MM.1S (cell line): ENCODE measurements at regions not wholly inside any gene's neighbourhood (a gene's known extent, or its start where the extent isn't known, plus 50 kb on each side); places are given as distances from the start of the nearest gene placed in this dataset.

Experiments
- DNase-seq: peaks from one replicate; pipeline ENCODE4 v3.0.0-alpha.2; 2015
- H2AFZ ChIP-seq: fragments of 300-600 bp; sonication (generic); 2 replicates; pipeline ENCODE4 v1.6.0; 2016; ENCODE audit warnings: antibody characterized with exemption, low read length
- H3F3A ChIP-seq: fragments of 300-600 bp; sonication (generic); 2 replicates; pipeline ENCODE4 v1.6.1; 2016; ENCODE audit warnings: mild to moderate bottlenecking, antibody characterized with exemption, low read length, moderate library complexity, mixed read lengths; ENCODE audit not compliant: insufficient read depth
- H3K27ac ChIP-seq: fragments of 300-600 bp; sonication (generic); 2 replicates; pipeline ENCODE4 v1.5.1; 2016; ENCODE audit warnings: mild to moderate bottlenecking, low read length
- H3K27me3 ChIP-seq: fragments of 300-600 bp; sonication (generic); replicated peaks from 2 replicates; pipeline ENCODE4 v1.6.0; 2016; ENCODE audit warnings: low read length; ENCODE audit not compliant: insufficient read depth
- H3K36me3 ChIP-seq: fragments of 300-600 bp; sonication (generic); replicated peaks from 2 replicates; pipeline ENCODE4 v1.6.1; 2016; ENCODE audit warnings: mild to moderate bottlenecking, low read length, mixed read lengths; ENCODE audit not compliant: insufficient read depth
- H3K4me1 ChIP-seq: fragments of 300-600 bp; sonication (generic); 2 replicates; pipeline ENCODE4 v1.6.1; 2016; ENCODE audit warnings: low read length, mixed read lengths
- H3K4me2 ChIP-seq: fragments of 300-600 bp; sonication (generic); 2 replicates; pipeline ENCODE4 v1.6.0; 2016; ENCODE audit warnings: low read depth, low read length
- H3K4me3 ChIP-seq: fragments of 300-600 bp; sonication (generic); 2 replicates; pipeline ENCODE4 v1.5.1; 2016; ENCODE audit warnings: low read length, mixed read lengths
- H3K79me2 ChIP-seq: fragments of 300-600 bp; sonication (generic); 2 replicates; pipeline ENCODE4 v1.6.1; 2016; ENCODE audit warnings: mixed run types, low read length, mixed read lengths
- H3K9ac ChIP-seq: fragments of 300-600 bp; sonication (generic); 2 replicates; pipeline ENCODE4 v1.6.1; 2016; ENCODE audit warnings: low read length, mixed read lengths
- H3K9me2 ChIP-seq: fragments of 300-600 bp; sonication (generic); replicated peaks from 2 replicates; pipeline ENCODE4 v1.6.1; 2016; ENCODE audit warnings: mild to moderate bottlenecking, low read length, mixed read lengths; ENCODE audit not compliant: insufficient read depth
- H3K9me3 ChIP-seq: fragments of 300-600 bp; sonication (generic); replicated peaks from 2 replicates; pipeline ENCODE4 v1.6.1; 2016; ENCODE audit warnings: mild to moderate bottlenecking, low read length, mixed read lengths; ENCODE audit not compliant: insufficient read depth
- H4K20me1 ChIP-seq: fragments of 300-600 bp; sonication (generic); 2 replicates; pipeline ENCODE4 v1.6.1; 2016; ENCODE audit warnings: mild to moderate bottlenecking, low read length, moderate library complexity, mixed read lengths; ENCODE audit not compliant: insufficient read depth
- EZH2 ChIP-seq: fragments of 300-600 bp; sonication (generic); optimal IDR thresholded peaks from 2 replicates; pipeline ENCODE3; 2017; ENCODE audit warnings: low read depth, mild to moderate bottlenecking, antibody characterized with exemption, low read length, mixed read lengths
- EZH2phosphoT487 ChIP-seq: fragments of 300-600 bp; sonication (generic); IDR thresholded peaks from 2 replicates; pipeline ENCODE4 v1.6.1; 2018; ENCODE audit warnings: antibody characterized with exemption, low read length
- TF ChIP-seq, protein P1 (sequence below): fragments of 300-600 bp; sonication (generic); IDR thresholded peaks from 2 replicates; pipeline ENCODE4 v1.5.1; 2016; ENCODE audit warnings: antibody characterized with exemption, low read length, mixed read lengths

DNA sequence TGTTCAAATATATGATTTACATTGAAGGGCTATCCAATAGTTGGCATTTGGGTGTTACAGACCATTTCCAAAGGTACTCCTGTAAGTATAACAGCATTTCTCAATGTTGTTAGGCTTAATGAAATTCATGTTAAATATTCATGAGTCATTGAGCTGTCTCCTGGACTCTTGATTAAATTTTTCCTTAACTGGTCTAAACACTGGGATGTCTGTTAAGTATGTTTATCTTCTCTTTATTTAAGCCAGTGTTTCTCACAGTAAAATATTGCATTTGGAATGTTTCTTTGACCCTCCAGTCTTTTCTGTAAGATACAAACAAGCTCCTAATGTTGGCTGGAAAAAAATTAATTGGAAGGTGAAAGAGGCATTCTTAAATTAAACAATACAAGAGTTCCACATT is 402.5 kb upstream of the HTR2A start:
- Histone ChIP-seq H3K79me2 (no peaks in the 10 kb centered on the region), H4K20me1 (no peaks in the 10 kb centered on the region), H3K9me2 (no peaks in the 10 kb centered on the region), H3K27me3 (no peaks in the 10 kb centered on the region), H2AFZ (no peak overlapping the region), H3F3A (no peaks in the 10 kb centered on the region), H3K36me3 (no peaks in the 10 kb centered on the region), H3K4me3 (no peak overlapping the region), H3K27ac (no peak overlapping the region), H3K9me3 (no peaks in the 10 kb centered on the region), H3K4me1 (no peaks in the 10 kb centered on the region), H3K9ac (no peak overlapping the region), H3K4me2 (no peak overlapping the region)
- no peak for DNase-seq
- no peak for TF ChIP-seq EZH2phosphoT487
- no peak for TF ChIP-seq EZH2
- TF ChIP-seq, protein P1, sequence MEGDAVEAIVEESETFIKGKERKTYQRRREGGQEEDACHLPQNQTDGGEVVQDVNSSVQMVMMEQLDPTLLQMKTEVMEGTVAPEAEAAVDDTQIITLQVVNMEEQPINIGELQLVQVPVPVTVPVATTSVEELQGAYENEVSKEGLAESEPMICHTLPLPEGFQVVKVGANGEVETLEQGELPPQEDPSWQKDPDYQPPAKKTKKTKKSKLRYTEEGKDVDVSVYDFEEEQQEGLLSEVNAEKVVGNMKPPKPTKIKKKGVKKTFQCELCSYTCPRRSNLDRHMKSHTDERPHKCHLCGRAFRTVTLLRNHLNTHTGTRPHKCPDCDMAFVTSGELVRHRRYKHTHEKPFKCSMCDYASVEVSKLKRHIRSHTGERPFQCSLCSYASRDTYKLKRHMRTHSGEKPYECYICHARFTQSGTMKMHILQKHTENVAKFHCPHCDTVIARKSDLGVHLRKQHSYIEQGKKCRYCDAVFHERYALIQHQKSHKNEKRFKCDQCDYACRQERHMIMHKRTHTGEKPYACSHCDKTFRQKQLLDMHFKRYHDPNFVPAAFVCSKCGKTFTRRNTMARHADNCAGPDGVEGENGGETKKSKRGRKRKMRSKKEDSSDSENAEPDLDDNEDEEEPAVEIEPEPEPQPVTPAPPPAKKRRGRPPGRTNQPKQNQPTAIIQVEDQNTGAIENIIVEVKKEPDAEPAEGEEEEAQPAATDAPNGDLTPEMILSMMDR, result no peak

- Histone ChIP-seq H3K9me2 (no peaks in the 10 kb centered on the region), H4K20me1 (no peaks in the 10 kb centered on the region), H3K9me3 (no peaks in the 10 kb centered on the region), H3K4me1 (no peaks in the 10 kb centered on the region), H3K27ac (no peak overlapping the region), H2AFZ (no peak overlapping the region), H3K36me3 (no peaks in the 10 kb centered on the region), H3F3A (no peaks in the 10 kb centered on the region), H3K4me3 (no peak overlapping the region), H3K4me2 (no peak overlapping the region), H3K27me3 (no peaks in the 10 kb centered on the region), H3K79me2 (no peaks in the 10 kb centered on the region), H3K9ac (no peak overlapping the region)
- no peak for TF ChIP-seq EZH2
- no peak for TF ChIP-seq EZH2phosphoT487
- TF ChIP-seq, protein P1, result no peak
- no peak for DNase-seq
These were observed 401.7 kb upstream of the HTR2A start for GRCh38 chr13:47298506-47298905.

GRCh38 chr13:47294691-47295090 is 397.8 kb upstream of the HTR2A start:
- no peaks in the 10 kb centered on the region for H3F3A ChIP-seq
- H2AFZ ChIP-seq, result no peak overlapping the region
- no peaks in the 10 kb centered on the region for H3K9me2 ChIP-seq
- H3K27ac ChIP-seq, result no peak overlapping the region
- no peak overlapping the region for H3K4me3 ChIP-seq
- no peaks in the 10 kb centered on the region for H4K20me1 ChIP-seq
- no peak overlapping the region for H3K9ac ChIP-seq
- H3K36me3 ChIP-seq, result no peaks in the 10 kb centered on the region
- no peak for DNase-seq
- no peak for TF ChIP-seq EZH2
- no peak for TF ChIP-seq EZH2phosphoT487
- TF ChIP-seq, protein P1, result no peak
- H3K4me1 ChIP-seq, result no peaks in the 10 kb centered on the region
- H3K9me3 ChIP-seq, result no peaks in the 10 kb centered on the region
- no peaks in the 10 kb centered on the region for H3K79me2 ChIP-seq
- H3K4me2 ChIP-seq, result no peak overlapping the region
- no peaks in the 10 kb centered on the region for H3K27me3 ChIP-seq
